A549 (cell line): ENCODE measurements at regions not wholly inside any gene's neighbourhood (a gene's known extent, or its start where the extent isn't known, plus 50 kb on each side); places are given as distances from the start of the nearest gene placed in this dataset.

Source experiments
- ATAC-seq, 2 experiments: fragments of 200-7000 bp in 1 of 2; fragments of >200 bp in 1 of 2; cut with Nextera tagmentation in 1 of 2; cut with Tn5 transposase in 1 of 2; 3 replicates each; pipeline versions ENCODE4 v1.8.0 to v1.9.1; 2018 to 2020; ENCODE audit warnings: mild to moderate bottlenecking in 1 of 2, moderate library complexity in 1 of 2
- CTCF ChIA-PET: fragments of 300-600 bp; sonication (Branson Sonifier 250); formaldehyde crosslinking; extraction: SDS; loops from one replicate; lab custom pipeline; 2021; ENCODE audit warnings: antibody characterized with exemption, inconsistent platforms; lab: Yijun Ruan, JAX
- POLR2A ChIA-PET: fragments of 350-600 bp; formaldehyde crosslinking; extraction: SDS; loops from one replicate; lab custom pipeline; 2021; ENCODE audit warnings: antibody characterized with exemption, inconsistent platforms; lab: Yijun Ruan, JAX
- DNase-seq, 2 experiments: peaks; one replicate each; pipeline versions ENCODE4 v3.0.0 to v3.0.0-alpha.2; 2011 to 2016; ENCODE audit warnings: low read depth in 1 of 2, low spot score in 1 of 2
- FAIRE-seq: peaks from 2 replicates; lab custom pipeline; 2011; peaks lifted over from hg19 to GRCh38; lab: Jason Lieb, UNC
- H3K27ac ChIP-seq, 2 experiments: fragments of >200 bp; sonication (Bioruptor Twin); formaldehyde crosslinking; 3 replicates each; pipeline ENCODE4 v1.5.1; 2016 to 2017
- H3K4me1 ChIP-seq: fragments of >200 bp; sonication (Bioruptor Twin); formaldehyde crosslinking; 3 replicates; pipeline ENCODE4 v1.6.1; 2016
- H3K4me2 ChIP-seq: fragments of >200 bp; sonication (Bioruptor Twin); formaldehyde crosslinking; 3 replicates; pipeline ENCODE4 v1.6.1; 2016
- H3K4me3 ChIP-seq: fragments of >200 bp; sonication (Bioruptor Twin); formaldehyde crosslinking; 3 replicates; pipeline ENCODE4 v1.5.1; 2016
- H3K9me3 ChIP-seq: fragments of >200 bp; sonication (Bioruptor Twin); formaldehyde crosslinking; 3 replicates; pipeline ENCODE4 v1.6.1; 2016
- ATOH8 ChIP-seq: fragments of 250-450 bp; sonication (Bioruptor Pico); IDR thresholded peaks from 2 replicates; pipeline ENCODE4 v1.5.0; 2020; ENCODE audit warnings: low read depth, mild to moderate bottlenecking, moderate library complexity
- CTCF ChIP-seq: fragments of >200 bp; sonication (Bioruptor Twin); formaldehyde crosslinking; IDR thresholded peaks from 3 replicates; pipeline ENCODE4 v1.5.1; 2016
- E2F6 ChIP-seq: IDR thresholded peaks from 2 replicates; pipeline ENCODE4 v1.6.1; 2012; ENCODE audit warnings: low read depth, borderline replicate concordance
- EHF ChIP-seq: fragments of 250-450 bp; sonication (Bioruptor Pico); IDR thresholded peaks from 2 replicates; pipeline ENCODE4 v1.5.0; 2020; ENCODE audit warnings: mild to moderate bottlenecking
- EHMT2 ChIP-seq: fragments of 200-600 bp; sonication (generic); IDR thresholded peaks from 2 replicates; pipeline ENCODE4 v1.6.1; 2016; ENCODE audit warnings: antibody characterized with exemption, low read depth, mild to moderate bottlenecking, moderate library complexity
- ESRRA ChIP-seq: fragments of 150-350 bp; IDR thresholded peaks from 2 replicates; pipeline ENCODE4 v1.6.1; 2014; ENCODE audit warnings: mild to moderate bottlenecking, low read length, borderline replicate concordance
- FOSB ChIP-seq: fragments of 250-450 bp; sonication (Bioruptor Pico); IDR thresholded peaks from 2 replicates; pipeline ENCODE4 v1.5.0; 2020; ENCODE audit warnings: mild to moderate bottlenecking, moderate library complexity
- FOXS1 ChIP-seq: fragments of 250-450 bp; sonication (Bioruptor Pico); IDR thresholded peaks from 2 replicates; pipeline ENCODE4 v1.5.0; 2020; ENCODE audit warnings: mild to moderate bottlenecking, moderate library complexity
- GATA3 ChIP-seq: IDR thresholded peaks from 2 replicates; pipeline ENCODE4 v1.6.1; 2012; ENCODE audit warnings: borderline replicate concordance
- HDAC2 ChIP-seq: fragments of 200-600 bp; sonication (generic); IDR thresholded peaks from 2 replicates; pipeline ENCODE4 v1.6.1; 2016
- HEYL ChIP-seq: fragments of 250-450 bp; sonication (Bioruptor Pico); IDR thresholded peaks from 2 replicates; pipeline ENCODE4 v1.8.0; 2021; ENCODE audit warnings: mild to moderate bottlenecking, moderate library complexity
- HOXA7 ChIP-seq: fragments of 250-450 bp; sonication (Bioruptor Pico); IDR thresholded peaks from 2 replicates; pipeline ENCODE4 v1.5.0; 2020; ENCODE audit warnings: mild to moderate bottlenecking, moderate library complexity
- HOXB13 ChIP-seq: fragments of 250-450 bp; sonication (Bioruptor Pico); IDR thresholded peaks from 2 replicates; pipeline ENCODE4 v1.5.0; 2020; ENCODE audit warnings: low read depth, mild to moderate bottlenecking, moderate library complexity
- JUN ChIP-seq, 2 experiments: fragments of >200 bp; sonication (Bioruptor Twin); formaldehyde crosslinking; IDR thresholded peaks; 2 replicates in 1 of 2; 3 replicates in 1 of 2; pipeline ENCODE4 v1.6.1; 2016 to 2017
- KDM5A ChIP-seq: fragments of 200-600 bp; sonication (generic); IDR thresholded peaks from 2 replicates; pipeline ENCODE4 v1.6.1; 2016; ENCODE audit warnings: antibody characterized with exemption, mild to moderate bottlenecking
- NFE2L2 ChIP-seq: fragments of 150-350 bp; conservative IDR thresholded peaks from 2 replicates; pipeline ENCODE4 v1.6.1; 2014; ENCODE audit warnings: low read length
- PBX3 ChIP-seq: IDR thresholded peaks from 2 replicates; pipeline ENCODE4 v1.6.1; 2012
- RARB ChIP-seq: fragments of 250-450 bp; sonication (Bioruptor Pico); IDR thresholded peaks from 2 replicates; pipeline ENCODE4 v1.8.0; 2021; ENCODE audit warnings: mild to moderate bottlenecking, moderate library complexity
- RFX5 ChIP-seq: fragments of 450-650 bp; IDR thresholded peaks from 2 replicates; pipeline ENCODE4 v1.7.1; 2014; ENCODE audit warnings: antibody characterized with exemption, mild to moderate bottlenecking, moderate library complexity
- SMC3 ChIP-seq: fragments of >200 bp; sonication (Bioruptor Twin); formaldehyde crosslinking; IDR thresholded peaks from 3 replicates; pipeline ENCODE4 v1.6.1; 2018; ENCODE audit warnings: inconsistent platforms
- TP53 ChIP-seq: fragments of 250-450 bp; sonication (Bioruptor Pico); IDR thresholded peaks from 2 replicates; pipeline ENCODE4 v1.5.0; 2021; ENCODE audit warnings: mild to moderate bottlenecking, moderate library complexity
- ZFP36 ChIP-seq: fragments of 450-650 bp; IDR thresholded peaks from 2 replicates; pipeline ENCODE4 v1.6.1; 2014; ENCODE audit warnings: borderline replicate concordance; ENCODE audit not compliant: partially characterized antibody
- ZSCAN20 ChIP-seq: fragments of 250-450 bp; sonication (Bioruptor Pico); IDR thresholded peaks from 2 replicates; pipeline ENCODE4 v1.8.0; 2022; ENCODE audit warnings: mild to moderate bottlenecking, moderate library complexity
- WGBS: methylation state at CpG from one replicate; pipeline ENCODE4 v1.1.6; 2017; ENCODE audit errors: missing lambda C conversion rate; 5-methylcytosine and 5-hydroxymethylcytosine counted together

GRCh38 chrY:8815616-8816015 is 521.6 kb upstream of the TSPY4 start:
- no peak overlapping the region for H3K4me3 ChIP-seq
- no peak for FAIRE-seq
- H3K27ac ChIP-seq = no peak overlapping the region
- no peak for ATAC-seq
- no peaks in the 10 kb centered on the region for H3K4me1 ChIP-seq
- TF ChIP-seq SMC3 = no peak
- 6% methylated on average over 1 of the region's 1 CpG for WGBS
- H3K9me3 ChIP-seq = no peaks in the 10 kb centered on the region
- POLR2A ChIA-PET = no interaction called here
- no peak for DNase-seq
- H3K4me2 ChIP-seq = no peak overlapping the region
- CTCF ChIA-PET = no interaction called here

- CTCF ChIA-PET = no interaction called here
- 1% methylated on average over 4 of the region's 4 CpGs for WGBS
- no peak for FAIRE-seq
These were observed 517.2 kb upstream of the TSPY4 start for GRCh38 chrY:8820032-8820431.

GRCh38 chrY:8821106-8821505 is 516.2 kb upstream of the TSPY4 start:
- ChIA-PET POLR2A (no interaction called here), CTCF (no interaction called here)
- H3K27ac ChIP-seq = no peak overlapping the region
- DNase-seq (no peak), ATAC-seq (no peak), FAIRE-seq (no peak)
- no peaks in the 10 kb centered on the region for H3K9me3 ChIP-seq
- H3K4me2 ChIP-seq = no peak overlapping the region
- no peak overlapping the region for H3K4me3 ChIP-seq
- H3K4me1 ChIP-seq = no peaks in the 10 kb centered on the region
- WGBS = 0% methylated on average over 1 of the region's 1 CpG
- no peak for TF ChIP-seq ZSCAN20 (CRISPR knock-in tag)
- TF ChIP-seq E2F6 = no peak
- TF ChIP-seq ZFP36 = no peak
- TF ChIP-seq EHF = no peak
- TF ChIP-seq EHMT2 = no peak
- TF ChIP-seq ATOH8 = no peak
- TF ChIP-seq SMC3 = no peak
- no peak for TF ChIP-seq ESRRA
- no peak for TF ChIP-seq PBX3
- no peak for TF ChIP-seq NFE2L2
- TF ChIP-seq HDAC2 = no peak
- TF ChIP-seq FOXS1 = no peak
- no peak for TF ChIP-seq JUN (IDR thresholded peaks at IDR 0.05)
- TF ChIP-seq FOSB = no peak

More at GRCh38 chrY:8820032-8820431, 517.2 kb upstream of the TSPY4 start:
- POLR2A ChIA-PET = no interaction called here
- Histone ChIP-seq H3K4me1 (no peaks in the 10 kb centered on the region), H3K4me3 (no peak overlapping the region), H3K27ac (no peak overlapping the region), H3K9me3 (no peaks in the 10 kb centered on the region), H3K4me2 (no peak overlapping the region)
- DNase-seq (no peak), ATAC-seq (no peak)
- TF ChIP-seq RARB (CRISPR knock-in tag) (no peak), GATA3 (no peak), KDM5A (no peak), ATOH8 (no peak), RFX5 (no peak), JUN (IDR thresholded peaks at IDR 0.05) (no peak), EHF (no peak), ZFP36 (no peak), CTCF (no peak), HOXA7 (no peak), HDAC2 (no peak), TP53 (no peak), HEYL (CRISPR knock-in tag) (no peak), HOXB13 (no peak)
